Head of caudate nucleus (tissue), 42 donors: ENCODE measurements at regions not wholly inside any gene's neighbourhood (a gene's known extent, or its start where the extent isn't known, plus 50 kb on each side); places are given as distances from the start of the nearest gene placed in this dataset.
"Not testable (repeated sequence)": the region's sequence is repeated elsewhere in the genome, so short reads cannot be mapped to it uniquely, and the experiment has no call there.

Source experiments
- DNase-seq, 42 donors: peaks; one replicate each; pipeline versions ENCODE4 v3.0.0 to v3.0.0-alpha.2; 2020 to 2021; ENCODE audit warnings: mixed read lengths in 7 of 42
- intact Hi-C: fragments of 100-400 bp; cut with DNase I; formaldehyde crosslinking; loops from one replicate; pipeline ENCODE4 v1.15.0; 2022

- intact Hi-C loops, result no loop called here
Measured at GRCh38 chr2:107745100-107745499, 81.6 kb upstream of the RGPD4 start.

GRCh38 chr2:107746552-107747198 lies 80.0 kb upstream of the RGPD4 start:
- DNase-seq, intact Hi-C loops: not testable (repeated sequence)

More at GRCh38 chr2:107745100-107745499, 81.6 kb upstream of the RGPD4 start:
- no peak for DNase-seq

- DNase-seq, intact Hi-C loops: not testable (repeated sequence)
Measured at GRCh38 chr2:107747199-107747963, 79.3 kb upstream of the RGPD4 start.

GRCh38 chr2:107747964-107748583 lies 78.6 kb upstream of the RGPD4 start:
- intact Hi-C loops, result no loop called here
- no peak for DNase-seq

- intact Hi-C loops, result no loop called here
- no peak for DNase-seq
Measured at GRCh38 chr2:107751936-107752335, 74.8 kb upstream of the RGPD4 start.

- intact Hi-C loops, DNase-seq: not testable (repeated sequence)
Measured at GRCh38 chr2:107753806-107754205, 72.9 kb upstream of the RGPD4 start.

- DNase-seq, result no peak
- intact Hi-C loops, result no loop called here
Measured at GRCh38 chr2:107757223-107757622, 69.5 kb upstream of the RGPD4 start.

- no peak for DNase-seq
- intact Hi-C loops, result no loop called here
Measured at GRCh38 chr2:107760620-107761364, 65.9 kb upstream of the RGPD4 start.

- intact Hi-C loops, result no loop called here
- no peak for DNase-seq
Measured at GRCh38 chr2:107772353-107772752, 54.3 kb upstream of the RGPD4 start.

- intact Hi-C loops, result no loop called here
Measured at GRCh38 chr2:107775211-107775610, 51.5 kb upstream of the RGPD4 start.

GRCh38 chr2:107775791-107776190 lies 50.9 kb upstream of the RGPD4 start:
- DNase-seq, result no peak
- intact Hi-C loops, result no loop called here

More at GRCh38 chr2:107775211-107775610, 51.5 kb upstream of the RGPD4 start:
- no peak for DNase-seq

- DNase-seq, result no peak
Measured at GRCh38 chr2:107776362-107776761, 50.3 kb upstream of the RGPD4 start.

More at GRCh38 chr2:107776362-107776761, 50.3 kb upstream of the RGPD4 start:
- intact Hi-C loops, result no loop called here
